Suprapubic skin (tissue), 4 donors: ENCODE measurements at regions not wholly inside any gene's neighbourhood (a gene's known extent, or its start where the extent isn't known, plus 50 kb on each side); places are given as distances from the start of the nearest gene placed in this dataset.
A peak's percentile ranks its signal among the peaks of the same experiment; 100 is the strongest.

Experiments used
- DNase-seq, 2 donors: peaks; one replicate each; pipeline ENCODE4 v3.0.0-alpha.2; 2019; ENCODE audit warnings: low spot score in 2 of 2
- H3K27ac ChIP-seq: fragments of 200-600 bp; sonication (generic); one replicate; pipeline ENCODE4 v1.5.1; 2019
- H3K27me3 ChIP-seq: fragments of 200-600 bp; sonication (generic); one replicate; pipeline ENCODE4 v1.5.1; 2019
- H3K36me3 ChIP-seq: fragments of 200-600 bp; sonication (generic); one replicate; pipeline ENCODE4 v1.5.1; 2019
- H3K4me1 ChIP-seq: fragments of 200-600 bp; sonication (generic); one replicate; pipeline ENCODE4 v1.5.1; 2019
- H3K4me3 ChIP-seq: fragments of 200-600 bp; sonication (generic); one replicate; pipeline ENCODE4 v1.5.1; 2019; ENCODE audit warnings: mild to moderate bottlenecking
- H3K9me3 ChIP-seq: fragments of 200-600 bp; sonication (generic); one replicate; pipeline ENCODE4 v1.5.1; 2019
- CTCF ChIP-seq, 2 donors: fragments of 200-600 bp in 1 of 2; fragments of 450-650 bp in 1 of 2; sonication (generic) in 1 of 2; IDR thresholded peaks; one replicate each; pipeline ENCODE4 v1.5.1; 2016 to 2019; ENCODE audit warnings: antibody characterized with exemption in 2 of 2, mild to moderate bottlenecking in 1 of 2, moderate library complexity in 1 of 2
- EP300 ChIP-seq: sonication (generic); formaldehyde crosslinking; IDR thresholded peaks from one replicate; pipeline ENCODE4 v1.6.1; 2017; ENCODE audit warnings: antibody characterized with exemption
- POLR2A ChIP-seq, 2 donors: fragments of 450-650 bp; IDR thresholded peaks; one replicate each; pipeline ENCODE4 v1.6.1; 2017; ENCODE audit warnings: antibody characterized with exemption in 2 of 2, mild to moderate bottlenecking in 2 of 2, moderate library complexity in 2 of 2
- POLR2AphosphoS5 ChIP-seq, 3 donors: sonication (generic); formaldehyde crosslinking; IDR thresholded peaks; one replicate each; pipeline ENCODE4 v1.6.1; 2017; ENCODE audit warnings: antibody characterized with exemption in 3 of 3
- WGBS: methylation state at CpG from one replicate; pipeline ENCODE4 v1.1.5; 2018; 5-methylcytosine and 5-hydroxymethylcytosine counted together

GRCh38 chr4:31041853-31042252, 321.7 kb downstream of the PCDH7 start:
- Histone ChIP-seq H3K9me3 (no peaks in the 10 kb centered on the region), H3K4me1 (no peaks in the 10 kb centered on the region), H3K4me3 (no peak overlapping the region), H3K27me3 (no peaks in the 10 kb centered on the region), H3K36me3 (no peaks in the 10 kb centered on the region), H3K27ac (no peak overlapping the region)
- no peak for DNase-seq
- 74% methylated on average over 2 of the region's 2 CpGs for WGBS
- TF ChIP-seq POLR2A (IDR thresholded peaks at IDR 0.05), result no peak
- TF ChIP-seq EP300, result no peak
- no peak for TF ChIP-seq CTCF (IDR thresholded peaks at IDR 0.05)
- TF ChIP-seq POLR2AphosphoS5 (IDR thresholded peaks at IDR 0.05), result no peak

DNA sequence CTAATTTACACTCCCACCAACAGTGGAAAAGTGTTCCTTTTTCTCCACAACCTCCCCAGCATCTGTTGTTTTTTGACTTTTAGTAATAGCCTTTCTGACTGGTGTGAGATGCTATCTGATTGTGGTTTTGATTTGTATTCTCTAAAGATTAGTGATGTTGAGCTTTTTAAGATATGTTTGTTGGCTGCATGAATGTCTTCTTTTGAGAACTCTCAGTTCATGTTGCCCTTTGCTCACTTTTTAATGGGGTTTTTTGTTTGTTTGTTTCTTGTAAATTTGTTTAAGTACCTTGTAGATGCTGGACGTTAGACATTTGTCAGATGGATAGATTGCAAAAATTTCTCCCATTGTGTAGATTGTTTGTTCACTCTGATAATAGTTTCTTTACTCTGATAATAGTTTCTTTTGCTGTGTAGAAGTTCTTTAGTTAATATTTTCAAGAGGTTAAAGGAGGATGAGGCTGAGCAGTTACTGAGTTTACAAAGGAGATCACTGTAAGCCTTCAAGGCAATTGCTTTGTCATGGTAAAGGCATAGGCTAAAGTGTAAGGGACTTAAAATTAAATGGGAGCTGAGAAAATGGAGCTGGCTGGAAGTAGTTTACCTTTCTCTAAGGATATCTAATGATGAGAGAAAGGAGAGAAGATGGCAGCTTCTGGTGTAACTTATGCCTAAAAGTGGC, 323.4 kb downstream of the PCDH7 start:
- Histone ChIP-seq H3K9me3 (no peaks in the 10 kb centered on the region), H3K27me3 (no peaks in the 10 kb centered on the region), H3K36me3 (no peaks in the 10 kb centered on the region), H3K4me3 (no peak overlapping the region), H3K4me1 (no peaks in the 10 kb centered on the region), H3K27ac (no peak overlapping the region)
- no peak for TF ChIP-seq POLR2A (IDR thresholded peaks at IDR 0.05)
- no peak for TF ChIP-seq EP300
- no peak for TF ChIP-seq POLR2AphosphoS5 (IDR thresholded peaks at IDR 0.05)
- TF ChIP-seq CTCF (IDR thresholded peaks at IDR 0.05), result no peak
- DNase-seq, result no peak
- WGBS, result 64% methylated on average over 1 of the region's 1 CpG

DNA sequence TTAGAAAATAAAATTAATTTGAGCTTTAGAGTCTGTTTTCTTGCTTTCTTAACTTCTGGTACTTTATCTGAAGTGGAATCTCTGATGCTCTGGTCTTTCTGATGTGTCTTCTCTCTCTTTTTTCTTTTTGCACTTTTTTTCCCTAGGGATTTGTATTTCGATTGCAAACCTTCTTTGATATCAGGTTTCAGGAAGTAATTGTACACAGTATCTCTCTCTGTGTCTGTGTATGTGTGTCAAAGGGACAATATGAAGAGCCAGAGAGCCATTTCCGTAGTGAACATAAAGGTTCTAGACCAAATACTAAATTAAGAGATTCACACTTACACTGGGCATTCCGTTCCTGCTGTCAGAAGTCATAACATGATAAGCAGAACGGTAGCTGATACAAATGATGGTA, 325.0 kb downstream of the PCDH7 start:
- no peak for DNase-seq
- Histone ChIP-seq H3K4me1 (no peaks in the 10 kb centered on the region), H3K27me3 (no peaks in the 10 kb centered on the region), H3K9me3 (no peaks in the 10 kb centered on the region), H3K27ac (no peak overlapping the region), H3K36me3 (no peaks in the 10 kb centered on the region), H3K4me3 (no peak overlapping the region)
- TF ChIP-seq POLR2A (IDR thresholded peaks at IDR 0.05) (no peak), CTCF (IDR thresholded peaks at IDR 0.05) (no peak), EP300 (no peak), POLR2AphosphoS5 (IDR thresholded peaks at IDR 0.05) (no peak)
- WGBS, result 67% methylated on average over 4 of the region's 4 CpGs

GRCh38 chr4:31045724-31046318, 325.7 kb downstream of the PCDH7 start:
- no peak for TF ChIP-seq POLR2A (IDR thresholded peaks at IDR 0.05)
- TF ChIP-seq CTCF (IDR thresholded peaks at IDR 0.05), result peak in 1 of 2 donors; percentile 36
- TF ChIP-seq EP300, result no peak
- TF ChIP-seq POLR2AphosphoS5 (IDR thresholded peaks at IDR 0.05), result no peak
- 36% methylated on average over 2 of the region's 2 CpGs for WGBS
- Histone ChIP-seq H3K36me3 (no peaks in the 10 kb centered on the region), H3K9me3 (no peaks in the 10 kb centered on the region), H3K4me3 (no peak overlapping the region), H3K27ac (no peak overlapping the region), H3K27me3 (no peaks in the 10 kb centered on the region), H3K4me1 (no peaks in the 10 kb centered on the region)
- no peak for DNase-seq

- no peak overlapping the region for H3K4me3 ChIP-seq
- no peak for DNase-seq
- H3K36me3 ChIP-seq, result no peaks in the 10 kb centered on the region
- no peak overlapping the region for H3K27ac ChIP-seq
- H3K27me3 ChIP-seq, result no peaks in the 10 kb centered on the region
- no peaks in the 10 kb centered on the region for H3K9me3 ChIP-seq
- no peaks in the 10 kb centered on the region for H3K4me1 ChIP-seq
- no peak for TF ChIP-seq EP300
Measured at GRCh38 chr4:31051151-31051550, 331.0 kb downstream of the PCDH7 start.
